ENCODE measurements at regions not wholly inside any gene's neighbourhood (a gene's known extent, or its start where the extent isn't known, plus 50 kb on each side); places are given as distances from the start of the nearest gene placed in this dataset.
A peak's percentile ranks its signal among the peaks of the same experiment; 100 is the strongest.

- no peak for DNase-seq
- intact Hi-C loops (cut with DNase I): no loop called here
Measured at GRCh38 chr16:6063526-6063925, 965.9 kb upstream of the EEF2KMT start.

GRCh38 chr16:6059671-6060070 is 962.1 kb upstream of the EEF2KMT start:
- intact Hi-C loops (cut with DNase I): no loop called here

DNA sequence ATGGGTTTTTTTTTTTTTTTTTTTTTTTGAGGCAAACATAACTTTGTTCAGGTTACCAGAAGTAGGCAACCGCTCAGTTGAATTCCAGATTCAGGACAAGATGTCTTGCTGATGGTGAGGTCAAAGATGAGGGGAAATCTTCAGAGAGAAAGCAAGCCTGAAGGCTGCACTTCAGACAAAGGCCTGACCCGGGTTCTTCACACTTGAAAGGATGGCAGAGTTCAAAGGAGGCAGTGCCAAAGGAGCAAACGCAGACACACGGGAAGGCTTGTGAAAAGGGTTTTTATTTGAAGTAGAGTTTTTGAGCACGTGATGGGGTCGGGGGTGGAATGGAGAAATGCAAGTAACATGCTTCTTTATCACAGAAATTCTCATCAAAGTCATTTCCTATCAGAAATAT is 960.2 kb upstream of the EEF2KMT start:
- intact Hi-C loops (cut with DNase I): no loop called here
- no peak for DNase-seq

More at GRCh38 chr16:6059671-6060070, 962.1 kb upstream of the EEF2KMT start:
- DNase-seq: no peak

DNA sequence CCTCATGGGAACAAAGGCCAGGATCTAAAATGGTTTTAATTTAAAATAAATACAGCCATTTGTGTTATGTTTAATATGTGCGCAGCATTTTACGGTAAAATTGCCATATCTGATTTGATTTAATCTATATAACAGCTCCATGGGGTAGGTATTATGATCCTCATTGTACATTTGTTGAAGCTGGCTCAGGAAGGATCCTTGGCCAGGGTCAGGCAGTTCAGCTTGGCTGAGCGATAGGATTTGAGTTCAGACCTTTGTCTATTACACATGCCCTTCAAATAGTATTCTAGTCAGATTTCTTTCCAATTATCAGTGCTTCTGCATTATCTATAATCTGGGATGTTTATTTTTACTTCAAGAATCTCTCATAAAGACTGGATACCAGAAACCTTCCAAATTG is 950.4 kb upstream of the EEF2KMT start:
- no peak for DNase-seq
- intact Hi-C loops (cut with DNase I): no loop called here

GRCh38 chr16:6047325-6047724 is 949.7 kb upstream of the EEF2KMT start:
- intact Hi-C loops (cut with DNase I): no loop called here
- no peak for DNase-seq

DNA sequence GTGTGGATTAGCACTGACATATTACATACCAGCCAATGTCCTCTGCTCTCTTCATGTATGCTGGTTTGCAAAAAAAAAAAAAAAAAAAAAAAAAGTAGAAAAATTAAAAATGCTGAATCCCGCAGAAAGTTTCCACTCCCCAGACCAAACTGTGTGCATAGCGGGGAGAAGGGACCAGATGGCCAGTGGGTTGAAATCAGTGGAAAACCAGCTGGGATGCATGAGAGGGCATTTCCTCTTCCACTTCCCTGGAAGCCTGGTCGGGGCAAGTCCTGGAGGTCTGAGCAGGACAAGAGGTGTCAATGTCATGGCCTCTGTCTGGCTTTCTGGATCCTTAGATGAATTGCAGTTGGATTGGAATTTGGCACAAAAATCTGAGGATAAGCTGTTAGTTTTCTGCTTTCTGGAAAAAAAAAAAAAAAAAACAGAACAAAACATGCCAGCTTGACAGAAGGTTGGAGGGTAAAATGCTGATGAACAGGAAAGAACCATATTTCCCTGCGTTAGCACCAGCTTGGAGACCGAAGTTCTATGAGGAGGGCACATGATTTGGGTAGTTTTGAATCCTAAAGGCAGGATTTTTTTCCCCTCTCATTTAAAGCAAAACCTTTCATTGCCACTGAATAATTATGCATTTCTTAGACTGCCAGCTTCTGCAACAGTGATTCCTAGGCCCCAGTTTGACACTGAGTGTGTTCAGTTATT is 941.5 kb upstream of the EEF2KMT start:
- intact Hi-C loops (cut with DNase I): no loop called here
- DNase-seq: no peak

GRCh38 chr16:6035161-6035560 is 937.6 kb upstream of the EEF2KMT start:
- intact Hi-C loops (cut with DNase I): no loop called here
- DNase-seq: no peak

DNA sequence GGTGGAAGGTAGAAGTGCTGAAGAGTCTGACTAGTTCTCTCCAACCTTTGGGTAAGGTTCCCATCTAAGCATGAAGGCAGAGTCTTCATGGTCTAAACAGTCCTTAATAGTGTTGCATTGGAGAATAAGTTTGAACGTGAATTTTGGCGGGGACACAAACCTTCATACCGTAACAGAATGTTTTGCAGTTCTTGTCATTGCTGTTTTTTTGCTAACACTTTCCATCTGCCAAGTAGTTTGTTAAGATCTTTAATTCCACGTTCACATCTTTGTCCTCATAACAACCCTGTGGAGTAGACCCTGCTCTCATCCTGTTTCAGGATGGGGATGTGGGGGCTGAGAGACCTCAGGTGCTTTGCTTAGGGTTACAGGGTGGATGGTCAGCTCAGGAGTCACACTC is 936.9 kb upstream of the EEF2KMT start:
- intact Hi-C loops (cut with DNase I): no loop called here
- no peak for DNase-seq

- intact Hi-C loops (cut with DNase I): no loop called here
- DNase-seq: peak in 1 of 42 donors; percentile 26
Measured at GRCh38 chr16:6032438-6032837, 934.8 kb upstream of the EEF2KMT start.

GRCh38 chr16:6031567-6031966 is 934.0 kb upstream of the EEF2KMT start:
- no peak for DNase-seq
- intact Hi-C loops (cut with DNase I): no loop called here

DNA sequence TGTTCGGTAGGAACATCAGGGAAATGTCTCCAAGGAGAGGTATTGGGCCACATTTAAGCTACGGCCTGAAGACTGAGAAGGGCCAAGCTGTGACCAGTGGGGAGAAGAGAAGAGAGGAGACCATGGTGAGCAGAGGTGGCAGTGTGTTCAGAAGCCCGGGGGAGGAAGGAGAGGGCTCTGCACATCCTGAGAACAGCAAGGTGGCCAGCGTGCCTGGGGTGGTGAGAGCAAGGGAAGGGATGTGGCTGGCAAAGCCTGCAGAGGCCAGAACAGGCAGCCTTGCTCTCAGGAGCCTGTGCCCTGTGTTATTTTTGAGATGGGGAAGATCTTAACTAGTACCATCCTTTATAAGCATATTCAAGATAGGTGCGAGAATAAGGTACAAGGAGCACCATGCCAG is 933.5 kb upstream of the EEF2KMT start:
- no peak for DNase-seq
- intact Hi-C loops (cut with DNase I): no loop called here

- intact Hi-C loops (cut with DNase I): no loop called here
- peak in 1 of 42 donors; percentile 16 for DNase-seq
Measured at GRCh38 chr16:6027733-6028132, 930.1 kb upstream of the EEF2KMT start.

DNA sequence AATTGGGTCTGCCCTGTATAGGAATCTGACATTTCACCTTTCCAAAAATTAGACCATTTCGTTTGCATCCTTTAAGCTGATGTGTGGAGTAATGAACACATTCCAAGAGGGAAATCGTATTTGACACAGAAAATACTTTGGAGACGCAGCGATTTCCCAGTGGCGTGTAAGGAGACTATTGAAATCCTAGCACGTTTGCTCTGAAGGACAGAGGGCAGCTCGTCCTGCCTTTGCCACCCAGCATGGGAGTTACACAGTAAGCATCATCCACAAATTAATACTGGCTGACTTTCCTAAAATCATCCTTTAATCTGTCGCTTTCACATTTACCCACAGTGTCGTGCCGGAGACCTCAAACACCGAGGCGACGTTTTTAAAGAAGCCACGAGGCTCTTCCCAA is 925.9 kb upstream of the EEF2KMT start:
- peak in 1 of 42 donors; percentile 14 for DNase-seq
- intact Hi-C loops (cut with DNase I): no loop called here

DNA sequence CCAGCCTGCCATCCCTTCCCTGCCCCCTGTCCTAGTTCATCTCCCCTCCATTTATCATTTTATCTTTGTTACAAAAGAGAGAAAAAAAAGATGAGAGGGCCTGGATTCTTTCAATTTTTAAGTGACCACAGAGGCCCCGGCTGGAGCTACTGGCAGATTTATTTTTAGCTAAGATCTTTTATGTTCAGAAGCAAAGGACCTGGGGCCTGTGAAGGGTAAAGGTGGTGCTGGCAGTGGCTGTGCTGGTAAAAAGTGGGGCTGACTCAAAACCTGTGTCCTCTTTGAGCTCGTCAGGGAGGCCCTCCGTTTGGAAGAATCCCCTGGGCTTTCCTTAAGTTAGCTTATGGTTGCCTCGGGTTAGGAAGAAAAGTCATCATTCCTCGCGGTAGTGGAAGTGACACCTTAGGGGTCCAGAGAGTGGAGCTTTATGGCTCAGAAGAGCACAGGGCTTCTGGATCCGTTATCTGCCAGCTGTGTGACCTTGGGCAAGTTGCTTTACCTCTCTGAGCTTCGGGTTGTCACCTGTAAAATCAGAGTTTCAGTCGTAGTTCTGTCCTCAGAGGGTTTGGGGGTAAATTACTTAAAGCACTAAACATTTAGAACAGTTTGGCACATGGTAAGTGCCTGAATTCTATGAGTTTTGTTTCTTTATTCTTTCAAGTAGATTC is 923.8 kb upstream of the EEF2KMT start:
- intact Hi-C loops (cut with DNase I): no loop called here
- DNase-seq: no peak

GRCh38 chr16:6020162-6020985 is 922.8 kb upstream of the EEF2KMT start:
- intact Hi-C loops (cut with DNase I): no loop called here
- peak in 18 of 42 donors; percentile 11 to 62 (median 34) for DNase-seq

- intact Hi-C loops (cut with DNase I): no loop called here
Measured at GRCh38 chr16:6019490-6019991, 921.9 kb upstream of the EEF2KMT start.

DNA sequence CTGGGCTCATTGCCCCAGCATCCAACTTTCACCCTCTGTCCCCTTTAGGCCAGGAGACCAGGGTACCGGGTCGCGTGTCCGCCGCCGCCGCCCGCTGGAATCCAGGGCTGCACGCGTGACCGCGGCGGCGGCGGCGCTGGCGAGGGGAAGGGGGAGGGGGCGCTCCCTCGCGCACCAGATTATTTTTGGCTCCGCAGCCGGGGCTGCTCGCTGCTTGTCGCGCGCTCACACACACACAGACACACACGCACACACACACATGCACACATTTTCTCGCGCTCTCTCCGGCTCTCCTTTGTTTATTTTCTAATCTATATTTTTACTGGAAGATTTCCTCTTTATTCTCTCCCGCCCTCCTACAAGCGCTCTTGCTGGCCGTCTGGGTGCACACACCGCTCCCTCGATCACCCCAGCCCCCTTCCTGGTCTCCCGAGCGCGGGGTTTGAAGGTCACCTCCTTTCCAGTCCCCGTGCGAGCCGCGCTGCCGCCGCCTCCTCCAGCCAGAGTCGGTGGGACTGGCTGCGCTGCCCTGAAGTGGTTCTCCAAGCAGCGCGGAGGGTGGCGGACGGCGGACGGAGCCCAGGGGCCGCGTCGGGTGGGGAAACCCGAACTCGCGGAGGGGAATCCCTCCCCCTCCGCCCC is 921.4 kb upstream of the EEF2KMT start:
- intact Hi-C loops (cut with DNase I): no loop called here
- DNase-seq: peak in 29 of 42 donors; percentile 15 to 67 (median 47)

More at GRCh38 chr16:6019490-6019991, 921.9 kb upstream of the EEF2KMT start:
- peak in 17 of 42 donors; percentile 12 to 63 (median 35) for DNase-seq

- intact Hi-C loops (cut with DNase I): no loop called here
- no peak for DNase-seq
Measured at GRCh38 chr16:6016530-6017184, 919.1 kb upstream of the EEF2KMT start.

GRCh38 chr16:6012716-6013115 is 915.1 kb upstream of the EEF2KMT start:
- intact Hi-C loops (cut with DNase I): no loop called here
- DNase-seq: no peak
